Fibroblast of pulmonary artery (primary cell): ENCODE measurements at regions not wholly inside any gene's neighbourhood (a gene's known extent, or its start where the extent isn't known, plus 50 kb on each side); places are given as distances from the start of the nearest gene placed in this dataset.

Experiments used
- DNase-seq: peaks from one replicate; pipeline ENCODE4 v3.0.0-alpha.2; 2010; ENCODE audit warnings: low read depth
- H3K4me3 ChIP-seq: replicated peaks from 2 replicates; pipeline ENCODE4 v1.5.1; 2011; ENCODE audit warnings: low read depth, mild to moderate bottlenecking, control low read depth, low read length, moderate library complexity
- TF ChIP-seq, protein P1 (sequence below): IDR thresholded peaks from 2 replicates; pipeline ENCODE4 v1.5.1; 2011; ENCODE audit warnings: mild to moderate bottlenecking, control low read depth, low read length, inconsistent platforms; ENCODE audit errors: missing control alignments

DNA sequence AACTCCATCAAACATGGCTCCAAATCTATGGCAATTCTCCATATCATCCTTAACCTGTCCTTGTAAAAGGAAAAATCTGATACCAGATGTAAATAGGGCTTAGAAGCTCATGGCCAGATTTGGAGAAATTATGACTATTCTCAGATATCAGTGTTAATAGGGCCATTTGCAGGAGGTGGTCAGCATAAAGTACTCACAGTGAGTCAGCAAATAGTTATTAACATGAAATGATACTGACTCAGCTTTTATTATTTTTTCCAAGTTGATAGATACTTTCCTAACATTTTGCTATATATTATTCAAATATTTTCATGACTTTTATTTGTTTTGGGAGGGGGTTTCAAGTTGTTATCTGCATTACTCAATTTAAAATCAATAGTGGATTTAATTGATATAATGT lies 255.8 kb downstream of the MFSD1 start:
- no peak for DNase-seq
- no peak overlapping the region for H3K4me3 ChIP-seq
- TF ChIP-seq, protein P1, sequence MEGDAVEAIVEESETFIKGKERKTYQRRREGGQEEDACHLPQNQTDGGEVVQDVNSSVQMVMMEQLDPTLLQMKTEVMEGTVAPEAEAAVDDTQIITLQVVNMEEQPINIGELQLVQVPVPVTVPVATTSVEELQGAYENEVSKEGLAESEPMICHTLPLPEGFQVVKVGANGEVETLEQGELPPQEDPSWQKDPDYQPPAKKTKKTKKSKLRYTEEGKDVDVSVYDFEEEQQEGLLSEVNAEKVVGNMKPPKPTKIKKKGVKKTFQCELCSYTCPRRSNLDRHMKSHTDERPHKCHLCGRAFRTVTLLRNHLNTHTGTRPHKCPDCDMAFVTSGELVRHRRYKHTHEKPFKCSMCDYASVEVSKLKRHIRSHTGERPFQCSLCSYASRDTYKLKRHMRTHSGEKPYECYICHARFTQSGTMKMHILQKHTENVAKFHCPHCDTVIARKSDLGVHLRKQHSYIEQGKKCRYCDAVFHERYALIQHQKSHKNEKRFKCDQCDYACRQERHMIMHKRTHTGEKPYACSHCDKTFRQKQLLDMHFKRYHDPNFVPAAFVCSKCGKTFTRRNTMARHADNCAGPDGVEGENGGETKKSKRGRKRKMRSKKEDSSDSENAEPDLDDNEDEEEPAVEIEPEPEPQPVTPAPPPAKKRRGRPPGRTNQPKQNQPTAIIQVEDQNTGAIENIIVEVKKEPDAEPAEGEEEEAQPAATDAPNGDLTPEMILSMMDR = no peak

DNA sequence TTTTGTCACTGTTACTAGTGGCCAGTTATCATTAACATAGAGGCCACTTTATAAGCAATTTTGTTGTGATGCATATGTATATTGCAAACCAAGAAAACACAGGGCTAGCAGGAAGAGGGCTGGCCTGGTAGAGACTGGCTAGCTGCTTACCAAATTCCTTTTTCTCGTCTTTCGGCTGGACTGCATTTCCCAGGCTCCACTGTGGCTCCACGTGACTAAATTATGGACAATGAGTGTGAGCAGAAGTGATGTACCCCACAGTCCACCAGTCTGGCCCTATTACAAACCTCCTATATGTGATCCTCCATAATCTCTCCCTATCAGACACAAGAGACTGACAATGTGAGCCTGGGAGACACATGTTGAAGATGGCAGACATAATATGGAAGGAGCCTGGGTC lies 257.0 kb downstream of the MFSD1 start:
- DNase-seq = no peak
- H3K4me3 ChIP-seq = no peak overlapping the region
- TF ChIP-seq, protein P1 = no peak

DNA sequence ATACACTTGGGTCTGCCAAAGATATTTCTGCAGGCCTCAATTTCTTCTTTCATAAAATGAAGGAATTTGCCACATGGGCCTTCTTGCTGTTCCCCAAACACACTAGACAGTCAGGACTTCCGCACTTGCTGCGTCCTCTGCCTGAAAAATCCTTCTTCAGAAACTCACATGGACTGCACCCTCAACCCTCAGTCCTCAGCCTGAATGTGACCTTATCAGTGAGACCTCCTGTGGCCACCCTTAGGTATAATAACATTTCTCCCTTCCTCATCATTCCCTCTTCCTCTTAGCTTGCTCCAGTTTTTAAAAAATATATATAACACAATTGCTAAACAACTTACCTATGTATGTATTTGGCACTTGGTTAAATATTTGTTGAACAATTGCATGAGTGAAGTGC lies 257.5 kb downstream of the MFSD1 start:
- DNase-seq = no peak
- TF ChIP-seq, protein P1 = no peak
- no peak overlapping the region for H3K4me3 ChIP-seq

GRCh38 chr3:159062734-159063410 lies 261.0 kb downstream of the MFSD1 start:
- TF ChIP-seq, protein P1 = no peak
- no peak overlapping the region for H3K4me3 ChIP-seq
- DNase-seq = no peak

DNA sequence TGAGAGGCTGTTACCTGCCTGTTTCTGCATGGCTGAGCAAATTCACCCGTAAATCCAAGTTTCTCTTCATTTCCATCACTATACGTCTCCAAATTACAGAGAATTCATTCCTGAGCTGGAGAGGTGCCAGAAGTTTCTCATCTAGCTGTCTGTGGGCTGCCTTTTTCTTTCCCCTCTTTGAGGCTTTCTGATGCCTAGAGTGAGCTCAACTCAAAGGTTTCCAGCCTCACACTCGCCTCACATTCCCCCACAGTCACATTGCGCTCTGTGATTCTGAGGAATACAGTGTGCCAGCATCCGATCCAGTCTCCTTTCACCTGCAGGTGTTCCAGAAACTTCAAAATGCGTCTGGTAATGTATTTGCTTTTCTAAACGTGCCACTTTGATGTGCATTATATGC lies 267.2 kb downstream of the MFSD1 start, which contains the start of gene IQCJ:
Gene IQCJ, plus strand, starts transcription at position 229 of the 400 bp plus-strand sequence.
- TF ChIP-seq, protein P1 = no peak
- no peak for DNase-seq
- H3K4me3 ChIP-seq = no peak within 1 kb of the TSS

DNA sequence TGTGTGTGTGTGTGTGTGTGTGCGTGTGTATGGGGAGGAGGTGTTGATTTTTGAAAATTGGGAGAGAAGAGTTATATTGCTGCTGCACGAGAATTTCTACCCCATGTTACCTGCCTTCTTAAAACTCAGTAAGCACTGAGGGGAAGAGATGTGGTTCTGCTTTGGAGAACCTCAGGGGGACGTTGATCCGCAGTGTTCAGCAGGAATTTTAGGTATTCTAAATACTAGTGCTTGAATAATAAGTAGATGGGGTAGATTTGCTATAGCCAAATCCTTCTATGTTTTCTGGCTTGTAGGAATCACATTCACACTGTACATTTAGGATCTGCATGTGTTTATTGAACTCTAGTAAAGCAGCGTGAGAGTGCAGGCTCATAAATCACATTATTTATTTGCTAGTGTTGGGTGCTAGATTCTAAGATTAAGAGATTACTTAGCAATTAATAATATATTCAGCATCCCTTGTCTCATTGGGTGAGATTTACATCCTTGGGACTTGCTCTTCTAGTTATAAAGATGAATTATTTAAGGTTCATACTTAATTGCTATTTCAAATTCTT lies 268.1 kb downstream of the MFSD1 start:
- TF ChIP-seq, protein P1 = no peak
- H3K4me3 ChIP-seq = no peak overlapping the region
- DNase-seq = no peak
